DND-41 (cell line): ENCODE measurements at regions not wholly inside any gene's neighbourhood (a gene's known extent, or its start where the extent isn't known, plus 50 kb on each side); places are given as distances from the start of the nearest gene placed in this dataset.

Experiments used
- CTCF ChIP-seq: IDR thresholded peaks from 2 replicates; pipeline ENCODE4 v1.5.1; 2012; ENCODE audit warnings: borderline replicate concordance, low read length, moderate library complexity, mild to moderate bottlenecking; ENCODE audit not compliant: poor library complexity, severe bottlenecking; ENCODE audit errors: extremely low read depth
- EZH2 ChIP-seq: IDR thresholded peaks from 3 replicates; pipeline ENCODE4 v1.6.1; 2012; ENCODE audit warnings: borderline replicate concordance, low read depth, mild to moderate bottlenecking, moderate library complexity, low read length, inconsistent platforms; ENCODE audit not compliant: severe bottlenecking

GRCh38 chr13:32859707-32860292 is 156.4 kb upstream of the KL start:
- TF ChIP-seq CTCF: no peak
- no peak for TF ChIP-seq EZH2
